Activated CD4-positive, alpha-beta memory T cell treated with anti-CD3 and anti-CD28 coated beads for 36 hours (primary cell): ENCODE measurements at regions not wholly inside any gene's neighbourhood (a gene's known extent, or its start where the extent isn't known, plus 50 kb on each side); places are given as distances from the start of the nearest gene placed in this dataset.

Source experiments
- CTCF ChIA-PET: fragments of 350-600 bp; sonication (Branson Sonifier 250); formaldehyde crosslinking; loops from one replicate; lab custom pipeline; 2021; ENCODE audit warnings: antibody characterized with exemption, inconsistent platforms; lab: Charles Lee
- POLR2A ChIA-PET: fragments of 350-600 bp; sonication (Branson Sonifier 250); formaldehyde crosslinking; loops from one replicate; lab custom pipeline; 2021; ENCODE audit warnings: antibody characterized with exemption; lab: Charles Lee
- DNase-seq: peaks from one replicate; pipeline ENCODE4 v3.0.0-alpha.2; 2020
- H3K27ac Mint-ChIP-seq: one replicate; pipeline ENCODE4 v1.8.0; 2021; ENCODE audit warnings: mixed read lengths
- H3K27me3 Mint-ChIP-seq: one replicate; pipeline ENCODE4 v1.8.0; 2021; ENCODE audit warnings: mixed read lengths
- H3K36me3 Mint-ChIP-seq: one replicate; pipeline ENCODE4 v1.8.0; 2021; ENCODE audit warnings: mixed read lengths
- H3K4me1 Mint-ChIP-seq: one replicate; pipeline ENCODE4 v1.8.0; 2021; ENCODE audit warnings: low read depth, mixed read lengths
- H3K4me3 Mint-ChIP-seq: one replicate; pipeline ENCODE4 v1.8.0; 2021; ENCODE audit warnings: mild to moderate bottlenecking, mixed read lengths
- H3K9me3 Mint-ChIP-seq: one replicate; pipeline ENCODE4 v1.8.0; 2021; ENCODE audit warnings: mixed read lengths
- intact Hi-C: fragments of 100-400 bp; cut with micrococcal nuclease; formaldehyde crosslinking; loops from one replicate; pipeline ENCODE4 v1.15.1; 2023

GRCh38 chr18:25962919-25963318, 127.5 kb downstream of the SS18 start:
- H3K4me3 Mint-ChIP-seq = no peak overlapping the region
- peaks cover 5% of the 10 kb centered on the region for H3K27me3 Mint-ChIP-seq
- H3K36me3 Mint-ChIP-seq = no peaks in the 10 kb centered on the region
- H3K4me1 Mint-ChIP-seq = no peaks in the 10 kb centered on the region
- intact Hi-C loops = no loop called here
- no peak overlapping the region for H3K27ac Mint-ChIP-seq
- ChIA-PET POLR2A (no interaction called here), CTCF (no interaction called here)
- no peak for DNase-seq
- no peaks in the 10 kb centered on the region for H3K9me3 Mint-ChIP-seq

- POLR2A ChIA-PET = no interaction called here
- CTCF ChIA-PET = interaction anchor here (0.6 kb wide), 1 partner anchor 360 kb away, joined by 4 read pairs; no protein-coding TSS in a partner anchor
- no peak for DNase-seq
- peaks cover 5% of the 10 kb centered on the region for H3K27me3 Mint-ChIP-seq
- H3K9me3 Mint-ChIP-seq = no peaks in the 10 kb centered on the region
- H3K4me3 Mint-ChIP-seq = no peak overlapping the region
- intact Hi-C loops = no loop called here
- H3K36me3 Mint-ChIP-seq = no peaks in the 10 kb centered on the region
- H3K27ac Mint-ChIP-seq = no peak overlapping the region
- H3K4me1 Mint-ChIP-seq = no peaks in the 10 kb centered on the region
Measured at GRCh38 chr18:25962176-25962575, 128.2 kb downstream of the SS18 start.

- Mint-ChIP-seq H3K9me3 (no peaks in the 10 kb centered on the region), H3K27ac (no peak overlapping the region), H3K4me1 (peaks cover 12% of the 10 kb centered on the region), H3K36me3 (no peaks in the 10 kb centered on the region), H3K27me3 (no peaks in the 10 kb centered on the region), H3K4me3 (no peak overlapping the region)
- no peak for DNase-seq
- intact Hi-C loops = no loop called here
- ChIA-PET CTCF (no interaction called here), POLR2A (no interaction called here)
Measured at GRCh38 chr18:25957017-25957416, 133.4 kb downstream of the SS18 start.

GRCh38 chr18:25953111-25953510, 137.3 kb downstream of the SS18 start:
- peaks cover 2% of the 10 kb centered on the region for H3K9me3 Mint-ChIP-seq
- H3K36me3 Mint-ChIP-seq = no peaks in the 10 kb centered on the region
- no peak overlapping the region for H3K27ac Mint-ChIP-seq
- DNase-seq = no peak
- peaks cover 12% of the 10 kb centered on the region for H3K4me1 Mint-ChIP-seq
- H3K27me3 Mint-ChIP-seq = no peaks in the 10 kb centered on the region
- intact Hi-C loops = no loop called here
- H3K4me3 Mint-ChIP-seq = no peak overlapping the region
- POLR2A ChIA-PET = no interaction called here
- CTCF ChIA-PET = no interaction called here

- Mint-ChIP-seq H3K4me1 (peaks cover 12% of the 10 kb centered on the region), H3K36me3 (no peaks in the 10 kb centered on the region), H3K9me3 (peaks cover 2% of the 10 kb centered on the region), H3K4me3 (no peak overlapping the region), H3K27ac (no peak overlapping the region), H3K27me3 (peaks cover 2% of the 10 kb centered on the region)
- ChIA-PET POLR2A (no interaction called here), CTCF (no interaction called here)
- intact Hi-C loops = no loop called here
- DNase-seq = no peak
Measured at GRCh38 chr18:25950321-25950720, 140.1 kb downstream of the SS18 start.

- Mint-ChIP-seq H3K36me3 (no peaks in the 10 kb centered on the region), H3K9me3 (peaks cover 2% of the 10 kb centered on the region), H3K27me3 (peaks cover 2% of the 10 kb centered on the region), H3K27ac (no peak overlapping the region), H3K4me3 (no peak overlapping the region), H3K4me1 (no peaks in the 10 kb centered on the region)
- CTCF ChIA-PET = interaction anchor here (0.6 kb wide), 1 partner anchor 300 kb away, joined by 3 read pairs; no protein-coding TSS in a partner anchor
- DNase-seq = no peak
- POLR2A ChIA-PET = no interaction called here
- intact Hi-C loops = no loop called here
Measured at GRCh38 chr18:25946540-25946939, 143.9 kb downstream of the SS18 start.

- Mint-ChIP-seq H3K9me3 (no peaks in the 10 kb centered on the region), H3K27me3 (peaks cover 12% of the 10 kb centered on the region), H3K27ac (no peak overlapping the region), H3K4me1 (no peaks in the 10 kb centered on the region), H3K36me3 (no peaks in the 10 kb centered on the region), H3K4me3 (no peak overlapping the region)
- POLR2A ChIA-PET = no interaction called here
- CTCF ChIA-PET = interaction anchor here (0.6 kb wide), 1 partner anchor 244 kb away, joined by 4 read pairs; no protein-coding TSS in a partner anchor
- intact Hi-C loops = no loop called here
- no peak for DNase-seq
Measured at GRCh38 chr18:25935356-25935755, 155.1 kb downstream of the SS18 start.

- Mint-ChIP-seq H3K27me3 (peaks cover 3% of the 10 kb centered on the region), H3K36me3 (no peaks in the 10 kb centered on the region), H3K27ac (no peak overlapping the region), H3K4me1 (no peaks in the 10 kb centered on the region), H3K9me3 (no peaks in the 10 kb centered on the region), H3K4me3 (no peak overlapping the region)
- ChIA-PET POLR2A (no interaction called here), CTCF (no interaction called here)
- DNase-seq = no peak
- intact Hi-C loops = no loop called here
Measured at GRCh38 chr18:25931126-25931525, 159.3 kb downstream of the SS18 start.

GRCh38 chr18:25929787-25930186, 160.6 kb downstream of the SS18 start:
- no peaks in the 10 kb centered on the region for H3K9me3 Mint-ChIP-seq
- no peaks in the 10 kb centered on the region for H3K4me1 Mint-ChIP-seq
- H3K27ac Mint-ChIP-seq = no peak overlapping the region
- intact Hi-C loops = no loop called here
- DNase-seq = no peak
- no peaks in the 10 kb centered on the region for H3K36me3 Mint-ChIP-seq
- no peak overlapping the region for H3K4me3 Mint-ChIP-seq
- H3K27me3 Mint-ChIP-seq = no peaks in the 10 kb centered on the region
- CTCF ChIA-PET = no interaction called here
- POLR2A ChIA-PET = no interaction called here

GRCh38 chr18:25927830-25928229, 162.6 kb downstream of the SS18 start:
- no peaks in the 10 kb centered on the region for H3K4me1 Mint-ChIP-seq
- POLR2A ChIA-PET = no interaction called here
- H3K27ac Mint-ChIP-seq = no peak overlapping the region
- intact Hi-C loops = no loop called here
- DNase-seq = no peak
- CTCF ChIA-PET = no interaction called here
- no peaks in the 10 kb centered on the region for H3K36me3 Mint-ChIP-seq
- no peak overlapping the region for H3K4me3 Mint-ChIP-seq
- no peaks in the 10 kb centered on the region for H3K9me3 Mint-ChIP-seq
- H3K27me3 Mint-ChIP-seq = no peaks in the 10 kb centered on the region

- ChIA-PET POLR2A (no interaction called here), CTCF (no interaction called here)
- no peaks in the 10 kb centered on the region for H3K9me3 Mint-ChIP-seq
- no peaks in the 10 kb centered on the region for H3K36me3 Mint-ChIP-seq
- no peak for DNase-seq
- no peak overlapping the region for H3K4me3 Mint-ChIP-seq
- intact Hi-C loops = loop anchor here (5.0 kb wide), 2 partner anchors 239 to 414 kb away; no protein-coding TSS in a partner anchor
- H3K27me3 Mint-ChIP-seq = peaks cover 2% of the 10 kb centered on the region
- H3K27ac Mint-ChIP-seq = no peak overlapping the region
- no peaks in the 10 kb centered on the region for H3K4me1 Mint-ChIP-seq
Measured at GRCh38 chr18:25923193-25923592, 167.2 kb downstream of the SS18 start.

GRCh38 chr18:25921677-25922421, 168.6 kb downstream of the SS18 start:
- DNase-seq = peak; percentile 58
- H3K27me3 Mint-ChIP-seq = peaks cover 2% of the 10 kb centered on the region
- intact Hi-C loops = loop anchor here (5.0 kb wide), 2 partner anchors 240 to 415 kb away; no protein-coding TSS in a partner anchor
- no peaks in the 10 kb centered on the region for H3K36me3 Mint-ChIP-seq
- no peak overlapping the region for H3K27ac Mint-ChIP-seq
- CTCF ChIA-PET = interaction anchor here (0.6 to 1.6 kb wide), 2 partner anchors 21 to 89 kb away, joined by 3 to 4 read pairs; no protein-coding TSS in a partner anchor
- H3K4me3 Mint-ChIP-seq = no peak overlapping the region
- no peaks in the 10 kb centered on the region for H3K9me3 Mint-ChIP-seq
- POLR2A ChIA-PET = no interaction called here
- no peaks in the 10 kb centered on the region for H3K4me1 Mint-ChIP-seq

- ChIA-PET CTCF (no interaction called here), POLR2A (no interaction called here)
- Mint-ChIP-seq H3K27me3 (no peaks in the 10 kb centered on the region), H3K36me3 (no peaks in the 10 kb centered on the region), H3K27ac (no peak overlapping the region), H3K4me3 (no peak overlapping the region), H3K9me3 (no peaks in the 10 kb centered on the region), H3K4me1 (no peaks in the 10 kb centered on the region)
- intact Hi-C loops = no loop called here
- no peak for DNase-seq
Measured at GRCh38 chr18:25915907-25916306, 174.5 kb downstream of the SS18 start.
